DND-41 (cell line): ENCODE measurements at regions not wholly inside any gene's neighbourhood (a gene's known extent, or its start where the extent isn't known, plus 50 kb on each side); places are given as distances from the start of the nearest gene placed in this dataset.

Experiments used
- EZH2 ChIP-seq: IDR thresholded peaks from 3 replicates; pipeline ENCODE4 v1.6.1; 2012; ENCODE audit warnings: borderline replicate concordance, low read depth, mild to moderate bottlenecking, moderate library complexity, low read length, inconsistent platforms; ENCODE audit not compliant: severe bottlenecking
- TF ChIP-seq, protein P1 (sequence below): IDR thresholded peaks from 2 replicates; pipeline ENCODE4 v1.5.1; 2012; ENCODE audit warnings: borderline replicate concordance, low read length, moderate library complexity, mild to moderate bottlenecking; ENCODE audit not compliant: poor library complexity, severe bottlenecking; ENCODE audit errors: extremely low read depth

DNA sequence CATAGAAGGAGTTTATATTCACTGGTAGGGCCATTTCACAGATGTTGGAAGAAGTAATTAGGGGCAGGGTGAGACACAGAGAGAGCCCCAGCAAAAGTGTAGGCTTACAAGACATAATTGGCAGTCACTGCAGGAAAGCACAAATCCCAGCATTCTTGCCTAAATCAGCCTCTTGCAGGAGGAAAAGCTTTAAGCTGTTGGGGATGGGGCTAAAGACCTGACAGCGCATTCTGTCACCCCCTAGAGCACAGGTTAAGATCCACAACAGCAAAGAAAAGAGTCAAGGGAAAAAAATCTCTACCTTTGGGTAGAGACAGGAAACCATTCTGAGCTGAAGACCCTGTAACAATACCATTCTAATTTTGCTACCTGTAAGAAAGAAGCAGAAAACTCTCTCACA lies 409.0 kb downstream of the DAD1 start:
- TF ChIP-seq, protein P1, sequence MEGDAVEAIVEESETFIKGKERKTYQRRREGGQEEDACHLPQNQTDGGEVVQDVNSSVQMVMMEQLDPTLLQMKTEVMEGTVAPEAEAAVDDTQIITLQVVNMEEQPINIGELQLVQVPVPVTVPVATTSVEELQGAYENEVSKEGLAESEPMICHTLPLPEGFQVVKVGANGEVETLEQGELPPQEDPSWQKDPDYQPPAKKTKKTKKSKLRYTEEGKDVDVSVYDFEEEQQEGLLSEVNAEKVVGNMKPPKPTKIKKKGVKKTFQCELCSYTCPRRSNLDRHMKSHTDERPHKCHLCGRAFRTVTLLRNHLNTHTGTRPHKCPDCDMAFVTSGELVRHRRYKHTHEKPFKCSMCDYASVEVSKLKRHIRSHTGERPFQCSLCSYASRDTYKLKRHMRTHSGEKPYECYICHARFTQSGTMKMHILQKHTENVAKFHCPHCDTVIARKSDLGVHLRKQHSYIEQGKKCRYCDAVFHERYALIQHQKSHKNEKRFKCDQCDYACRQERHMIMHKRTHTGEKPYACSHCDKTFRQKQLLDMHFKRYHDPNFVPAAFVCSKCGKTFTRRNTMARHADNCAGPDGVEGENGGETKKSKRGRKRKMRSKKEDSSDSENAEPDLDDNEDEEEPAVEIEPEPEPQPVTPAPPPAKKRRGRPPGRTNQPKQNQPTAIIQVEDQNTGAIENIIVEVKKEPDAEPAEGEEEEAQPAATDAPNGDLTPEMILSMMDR = peak; percentile 18
- TF ChIP-seq EZH2 = no peak
